Ovary (tissue), 7 donors: ENCODE measurements at regions not wholly inside any gene's neighbourhood (a gene's known extent, or its start where the extent isn't known, plus 50 kb on each side); places are given as distances from the start of the nearest gene placed in this dataset.

Experiments used
- DNase-seq, 5 donors: peaks; one replicate each; pipeline ENCODE4 v3.0.0-alpha.2; 2019 to 2020
- H3K27ac ChIP-seq, 2 donors: fragments of 200-600 bp; one replicate each; pipeline versions ENCODE4 v1.5.1 to v1.8.0; 2019 to 2022
- H3K27me3 ChIP-seq: fragments of 200-600 bp; one replicate; pipeline ENCODE4 v1.8.0; 2022
- H3K36me3 ChIP-seq: fragments of 200-600 bp; sonication (generic); one replicate; pipeline ENCODE4 v1.5.1; 2019
- H3K4me1 ChIP-seq: one replicate; pipeline ENCODE4 v1.8.1; 2013; ENCODE audit warnings: mild to moderate bottlenecking, moderate library complexity; ENCODE audit not compliant: insufficient read depth
- H3K4me3 ChIP-seq: fragments of 200-600 bp; sonication (generic); one replicate; pipeline ENCODE4 v1.5.1; 2017
- H3K9me3 ChIP-seq, 2 donors: fragments of 200-600 bp in 1 of 2; sonication (generic) in 1 of 2; one replicate each; pipeline versions ENCODE4 v1.5.1 to v1.8.1; 2013 to 2019; ENCODE audit warnings: mild to moderate bottlenecking in 1 of 2, moderate library complexity in 1 of 2
- EP300 ChIP-seq: sonication (generic); formaldehyde crosslinking; IDR thresholded peaks from one replicate; pipeline ENCODE4 v1.6.1; 2017; ENCODE audit warnings: antibody characterized with exemption
- POLR2A ChIP-seq: fragments of 450-650 bp; IDR thresholded peaks from one replicate; pipeline ENCODE4 v1.6.1; 2017; ENCODE audit warnings: antibody characterized with exemption, mild to moderate bottlenecking, moderate library complexity
- WGBS, 3 donors: extraction: QIAGEN DNeasy Blood & Tissue Kit in 1 of 3; methylation state at CpG; one replicate each; pipeline versions ENCODE4 v1.1.5 to v1.1.7; 2013 to 2017; 5-methylcytosine and 5-hydroxymethylcytosine counted together
- intact Hi-C, 4 donors: fragments of 100-400 bp; cut with DNase I; formaldehyde crosslinking; loops; one replicate each; pipeline versions ENCODE4 v1.11.0 to v1.15.1; 2022 to 2023
- TF ChIP-seq, protein P1 (sequence below), 3 donors: fragments of 450-650 bp in 2 of 3; fragments of 200-600 bp in 1 of 3; IDR thresholded peaks; one replicate each; pipeline versions ENCODE4 v1.5.1 to v1.8.0; 2016 to 2022; ENCODE audit warnings: antibody characterized with exemption in 3 of 3, mild to moderate bottlenecking in 1 of 3
- donor health status: DM: no; HTN: no; CAD: no; lungs with moderate emphysema.
- donor health status: DM: no; HTN: no; CAD: no.
- donor health status: Bipolar disorder and iron deficiency.
- donor health status: DM: no; HTN: no; CAD: no.
- donor health status: DM: yes; HTN: yes; CAD: no.

DNA sequence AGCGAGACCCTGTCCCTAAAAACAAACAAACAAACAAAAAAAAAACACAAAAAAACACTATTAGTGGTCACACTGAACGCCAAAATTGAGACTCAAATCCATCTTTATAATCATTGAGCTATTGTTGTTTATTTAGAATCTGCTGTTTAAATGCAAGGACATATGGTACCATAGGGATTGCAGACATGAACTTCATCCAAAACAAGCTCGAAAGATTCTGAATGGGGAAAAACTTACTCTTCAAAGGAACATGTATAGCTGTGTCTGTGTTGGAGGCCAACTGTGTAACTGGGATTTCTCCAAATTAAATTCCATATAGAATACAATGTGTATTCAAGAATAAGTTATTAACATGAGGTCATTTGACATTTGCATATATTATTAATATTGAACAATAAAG lies 74.7 kb upstream of the GPR158 start:
- Histone ChIP-seq H3K4me1 (no peaks in the 10 kb centered on the region), H3K9me3 (no peaks in the 10 kb centered on the region), H3K27ac (no peak overlapping the region), H3K36me3 (no peaks in the 10 kb centered on the region), H3K4me3 (no peak overlapping the region), H3K27me3 (no peaks in the 10 kb centered on the region)
- intact Hi-C loops: no loop called here
- WGBS, 3 donors: 80 to 85% (median 85%) methylated on average over 3 of the region's 3 CpGs
- DNase-seq: no peak
- TF ChIP-seq POLR2A: no peak
- TF ChIP-seq, protein P1, sequence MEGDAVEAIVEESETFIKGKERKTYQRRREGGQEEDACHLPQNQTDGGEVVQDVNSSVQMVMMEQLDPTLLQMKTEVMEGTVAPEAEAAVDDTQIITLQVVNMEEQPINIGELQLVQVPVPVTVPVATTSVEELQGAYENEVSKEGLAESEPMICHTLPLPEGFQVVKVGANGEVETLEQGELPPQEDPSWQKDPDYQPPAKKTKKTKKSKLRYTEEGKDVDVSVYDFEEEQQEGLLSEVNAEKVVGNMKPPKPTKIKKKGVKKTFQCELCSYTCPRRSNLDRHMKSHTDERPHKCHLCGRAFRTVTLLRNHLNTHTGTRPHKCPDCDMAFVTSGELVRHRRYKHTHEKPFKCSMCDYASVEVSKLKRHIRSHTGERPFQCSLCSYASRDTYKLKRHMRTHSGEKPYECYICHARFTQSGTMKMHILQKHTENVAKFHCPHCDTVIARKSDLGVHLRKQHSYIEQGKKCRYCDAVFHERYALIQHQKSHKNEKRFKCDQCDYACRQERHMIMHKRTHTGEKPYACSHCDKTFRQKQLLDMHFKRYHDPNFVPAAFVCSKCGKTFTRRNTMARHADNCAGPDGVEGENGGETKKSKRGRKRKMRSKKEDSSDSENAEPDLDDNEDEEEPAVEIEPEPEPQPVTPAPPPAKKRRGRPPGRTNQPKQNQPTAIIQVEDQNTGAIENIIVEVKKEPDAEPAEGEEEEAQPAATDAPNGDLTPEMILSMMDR (IDR thresholded peaks at IDR 0.05): no peak
- TF ChIP-seq EP300: no peak

DNA sequence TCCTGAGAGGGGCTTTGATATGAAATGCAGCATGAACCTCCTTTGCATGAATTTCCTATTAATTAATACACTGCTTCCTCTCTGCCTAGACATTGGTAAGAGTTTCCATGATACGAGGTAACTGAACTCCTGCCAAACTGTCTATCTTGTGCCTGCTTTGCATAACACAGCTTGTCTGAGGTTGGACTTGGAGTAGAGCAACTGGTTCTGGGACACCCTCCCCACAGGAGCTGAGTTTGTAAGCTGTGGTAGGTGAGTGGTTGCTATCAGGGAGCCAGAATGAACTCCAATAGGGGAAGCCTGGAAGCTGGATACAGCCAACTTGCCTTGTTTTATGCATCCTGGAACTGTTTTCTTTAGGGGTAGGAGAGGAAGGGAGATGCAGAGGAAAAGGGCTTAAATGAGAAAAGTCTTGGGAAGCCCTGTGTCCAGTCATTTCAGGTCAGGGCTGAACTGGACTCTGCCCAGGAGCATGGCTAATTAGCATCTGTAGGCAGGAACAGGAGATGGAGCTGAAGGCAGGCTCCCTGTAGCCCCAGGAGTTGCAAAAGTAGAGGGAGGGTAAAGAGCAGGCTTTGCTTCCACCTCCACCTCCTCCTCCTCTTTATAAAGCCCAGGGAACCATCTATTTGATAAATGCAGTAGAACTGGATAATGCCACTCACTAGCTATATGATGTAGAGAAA lies 73.2 kb upstream of the GPR158 start:
- intact Hi-C loops: no loop called here
- H3K4me3 ChIP-seq: no peak overlapping the region
- H3K27me3 ChIP-seq: no peaks in the 10 kb centered on the region
- H3K4me1 ChIP-seq: no peaks in the 10 kb centered on the region
- H3K27ac ChIP-seq: no peak overlapping the region
- no peaks in the 10 kb centered on the region for H3K9me3 ChIP-seq
- no peak for DNase-seq
- H3K36me3 ChIP-seq: no peaks in the 10 kb centered on the region
- 57 to 71% (median 61%) methylated on average over 1 of the region's 1 CpG for WGBS, 3 donors
- TF ChIP-seq, protein P1 (IDR thresholded peaks at IDR 0.05): no peak
- TF ChIP-seq POLR2A: no peak

DNA sequence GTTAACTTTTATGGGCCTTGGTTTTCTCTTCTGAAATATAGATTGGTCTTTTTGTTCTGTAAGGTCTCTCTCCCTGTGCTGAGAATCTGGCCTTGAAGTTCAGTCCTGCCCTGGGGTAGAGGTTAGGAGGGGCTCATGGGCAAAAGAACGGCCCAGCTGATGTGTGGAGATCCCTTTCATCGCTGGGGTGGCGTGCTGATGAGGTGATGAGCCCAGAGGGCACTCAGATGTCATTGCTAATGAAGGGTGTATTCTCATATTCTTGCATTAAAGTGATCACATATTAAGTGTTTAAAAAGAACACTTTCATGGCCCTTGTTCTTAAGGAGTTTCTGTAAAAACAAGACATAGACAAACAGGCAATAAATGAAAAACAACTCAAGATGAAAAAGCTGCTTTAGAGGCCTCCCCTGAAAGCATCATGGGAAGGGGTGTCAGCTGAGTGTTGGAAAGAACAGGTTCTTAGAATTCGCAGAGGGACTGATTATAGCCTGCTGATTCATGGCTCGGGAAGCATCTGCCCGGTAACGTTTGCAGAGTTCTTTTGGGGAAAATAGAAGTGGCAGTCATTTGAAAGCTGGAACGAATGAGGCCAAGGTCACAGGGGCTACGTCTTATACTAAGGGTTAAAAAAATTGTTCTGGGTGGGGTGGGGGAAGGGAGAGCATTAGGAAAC lies 72.5 kb upstream of the GPR158 start:
- WGBS, 3 donors: 55 to 63% (median 57%) methylated on average over 9 of the region's 9 CpGs
- no peak for DNase-seq
- no peaks in the 10 kb centered on the region for H3K27me3 ChIP-seq
- TF ChIP-seq EP300: no peak
- TF ChIP-seq, protein P1 (IDR thresholded peaks at IDR 0.05): no peak
- TF ChIP-seq POLR2A: no peak
- no peaks in the 10 kb centered on the region for H3K4me1 ChIP-seq
- H3K9me3 ChIP-seq: no peaks in the 10 kb centered on the region
- H3K4me3 ChIP-seq: no peak overlapping the region
- no peaks in the 10 kb centered on the region for H3K36me3 ChIP-seq
- H3K27ac ChIP-seq: no peak overlapping the region
- intact Hi-C loops: no loop called here

DNA sequence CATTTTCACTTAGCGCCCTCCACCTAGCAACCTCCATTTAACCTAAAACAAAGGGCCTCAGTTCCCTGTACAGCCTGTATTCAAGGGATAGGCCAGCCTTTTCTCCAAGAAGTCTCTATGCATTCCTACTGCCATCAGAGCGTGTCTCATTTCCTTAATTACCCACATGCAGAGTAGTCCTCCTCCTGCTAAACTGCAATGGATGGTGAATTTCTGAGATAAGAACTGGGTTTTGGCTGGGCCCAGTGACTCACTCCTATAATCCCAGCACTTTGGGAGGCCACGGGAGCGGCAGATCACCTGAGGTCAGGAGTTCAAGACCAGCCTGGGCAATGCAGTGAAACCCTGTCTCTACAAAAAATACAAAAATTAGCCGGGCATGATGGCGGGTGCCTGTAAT lies 71.1 kb upstream of the GPR158 start:
- no peak for DNase-seq
- no peak overlapping the region for H3K27ac ChIP-seq
- no peak overlapping the region for H3K4me3 ChIP-seq
- H3K36me3 ChIP-seq: no peaks in the 10 kb centered on the region
- TF ChIP-seq POLR2A (no peak), EP300 (no peak)
- TF ChIP-seq, protein P1 (IDR thresholded peaks at IDR 0.05): no peak
- no peaks in the 10 kb centered on the region for H3K4me1 ChIP-seq
- 93 to 94% (median 94%) methylated on average over 6 of the region's 6 CpGs for WGBS, 3 donors
- H3K9me3 ChIP-seq: no peaks in the 10 kb centered on the region
- H3K27me3 ChIP-seq: no peaks in the 10 kb centered on the region
- intact Hi-C loops: no loop called here
